HCEC 1CT (cell line): ENCODE measurements at regions not wholly inside any gene's neighbourhood (a gene's known extent, or its start where the extent isn't known, plus 50 kb on each side); places are given as distances from the start of the nearest gene placed in this dataset.

ENCODE experiments used
- DNase-seq: peaks from one replicate; pipeline ENCODE4 v3.0.0-alpha.2; 2017

DNA sequence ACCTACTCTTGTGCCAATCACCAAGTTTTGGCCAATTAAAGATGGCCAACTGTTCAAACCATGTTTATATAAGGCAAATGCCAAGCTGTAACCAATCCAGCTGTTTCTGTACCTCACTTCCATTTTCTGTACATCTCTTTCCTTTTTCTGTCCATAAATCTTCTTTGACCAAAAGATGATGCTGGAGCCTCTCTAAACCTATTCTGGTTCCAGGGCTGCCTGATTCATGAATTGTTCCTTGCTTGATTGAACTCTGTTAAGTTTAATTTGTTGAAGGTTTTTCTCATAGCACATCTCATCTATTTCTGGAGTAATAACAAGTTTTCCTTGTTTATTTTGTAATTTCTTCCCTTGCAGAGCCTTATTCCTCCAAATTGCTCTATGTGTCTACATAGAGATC is 115.3 kb upstream of the SMAD3 start:
- no peak for DNase-seq

DNA sequence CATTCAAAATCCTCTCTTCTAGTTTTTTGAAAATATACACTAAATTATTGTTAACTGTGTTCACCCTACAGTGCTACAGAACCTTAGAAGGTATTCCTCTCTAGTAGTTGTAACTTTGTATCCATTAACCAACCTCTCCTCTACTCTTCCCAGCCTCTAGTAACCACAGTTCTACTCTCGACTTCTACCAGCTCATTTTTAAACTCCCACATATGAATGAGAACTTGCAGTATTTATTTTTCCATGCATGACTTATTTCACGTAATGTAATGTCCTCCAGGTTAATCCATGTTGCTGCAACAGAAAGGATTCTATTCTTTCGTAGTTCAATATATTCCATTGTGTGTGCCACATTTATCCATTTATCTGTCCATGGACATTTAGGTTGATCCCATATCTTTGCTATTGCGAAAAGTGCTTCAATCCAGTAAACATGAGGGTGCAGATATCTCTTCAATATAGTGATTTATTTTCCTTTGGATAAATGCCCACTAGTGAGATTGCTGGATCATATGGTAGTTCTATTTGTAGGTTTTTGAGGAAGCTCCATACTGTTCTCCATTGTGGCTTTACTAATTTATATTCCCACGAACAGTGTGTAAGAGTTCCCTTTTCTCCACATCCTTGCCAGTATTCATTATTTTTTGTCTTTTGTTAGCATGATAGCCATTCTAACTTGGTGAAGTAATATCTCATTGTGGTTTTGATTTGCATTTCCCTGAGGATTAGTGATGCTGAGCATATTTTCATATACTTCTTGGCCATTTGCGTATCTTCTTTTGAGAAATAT is 113.7 kb upstream of the SMAD3 start:
- no peak for DNase-seq

DNA sequence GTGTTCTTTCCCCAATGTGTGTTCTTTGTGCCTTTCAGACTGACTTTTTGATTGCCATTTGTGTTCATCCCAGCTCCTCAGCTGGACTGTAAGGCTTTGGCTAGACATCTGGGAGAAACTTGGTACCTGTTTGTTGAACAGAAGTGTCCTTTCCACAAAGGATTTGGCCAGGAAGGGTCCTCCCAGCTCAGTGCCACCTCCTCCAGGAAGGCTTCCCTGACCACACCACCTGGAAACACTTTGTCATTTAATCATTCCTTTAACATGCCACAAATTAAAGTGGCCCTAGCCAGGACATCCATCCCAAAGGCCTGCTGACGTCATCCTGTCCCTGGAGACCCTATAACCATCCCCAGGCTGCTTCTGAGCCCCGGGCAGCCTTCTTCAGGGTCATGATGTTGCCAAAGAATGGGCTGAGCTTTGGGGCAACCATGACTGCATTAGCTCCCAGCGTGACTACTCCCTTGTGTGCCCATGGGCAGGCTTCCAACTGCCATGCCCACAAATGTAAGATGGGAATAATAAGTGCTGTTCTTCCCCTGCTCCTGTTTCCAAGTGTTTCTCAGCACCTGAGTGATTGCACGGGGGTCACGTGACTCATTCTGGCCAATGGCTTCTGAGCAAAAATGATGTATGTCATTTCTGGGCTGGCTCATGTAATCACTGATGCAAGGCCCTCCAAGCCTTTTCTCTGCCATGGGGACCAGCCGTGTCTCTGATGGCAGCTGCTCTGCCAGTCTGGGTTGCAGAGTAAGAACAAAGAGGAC is 112.5 kb upstream of the SMAD3 start:
- DNase-seq = no peak

DNA sequence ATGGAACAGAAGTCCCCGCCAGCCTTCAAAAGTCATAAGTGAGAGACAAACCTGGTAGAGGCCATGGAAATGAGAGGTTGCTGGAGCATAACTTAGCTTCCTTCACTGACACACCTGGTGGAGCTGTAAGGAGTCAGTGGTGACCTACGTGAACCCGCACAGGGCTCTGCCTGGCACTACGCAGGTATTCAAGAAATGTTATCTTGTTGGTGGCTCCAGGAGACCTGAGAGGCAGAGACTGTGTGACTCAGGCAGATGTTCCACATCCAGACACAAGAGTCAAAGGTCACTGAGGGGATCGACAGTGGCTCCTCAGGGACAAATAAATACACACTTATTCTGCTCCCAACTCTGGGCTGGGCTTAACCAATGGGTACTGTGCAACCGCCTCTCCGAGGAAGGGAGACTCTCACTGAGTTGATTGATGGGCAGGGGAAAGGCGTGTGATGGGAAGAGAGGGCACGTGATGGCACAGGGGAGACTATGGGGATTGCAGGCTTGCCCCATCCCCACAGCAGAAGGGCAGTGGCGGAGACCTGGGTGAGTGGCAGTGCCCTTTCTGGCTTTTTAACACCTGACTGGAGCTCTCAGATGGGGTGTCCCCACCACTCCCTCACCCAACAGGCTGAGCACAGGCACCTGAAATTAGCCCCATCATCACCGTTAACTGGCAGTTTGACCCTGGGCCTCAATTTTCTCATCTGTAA is 111.7 kb upstream of the SMAD3 start:
- no peak for DNase-seq

DNA sequence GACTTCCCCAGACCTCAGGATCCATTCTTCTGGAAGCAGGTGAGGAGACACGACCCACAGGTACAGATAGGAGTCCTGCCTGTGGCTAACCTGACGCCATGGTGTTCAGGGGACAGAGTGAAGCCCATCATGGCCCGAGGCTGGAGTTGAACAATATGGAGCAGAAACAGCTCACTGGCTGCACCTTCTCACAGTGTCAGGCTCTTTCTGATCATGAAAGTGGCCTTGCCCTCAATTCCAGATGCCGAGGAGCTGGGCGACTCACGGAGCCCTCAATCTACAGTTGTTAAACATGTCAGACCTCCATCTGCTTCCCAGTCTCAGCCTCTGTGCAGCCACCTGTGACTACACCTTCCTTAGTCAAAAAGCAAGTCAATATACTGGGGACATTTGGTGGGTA is 110.8 kb upstream of the SMAD3 start:
- DNase-seq = no peak

GRCh38 chr15:66955001-66955516 is 110.3 kb upstream of the SMAD3 start:
- DNase-seq = no peak

DNA sequence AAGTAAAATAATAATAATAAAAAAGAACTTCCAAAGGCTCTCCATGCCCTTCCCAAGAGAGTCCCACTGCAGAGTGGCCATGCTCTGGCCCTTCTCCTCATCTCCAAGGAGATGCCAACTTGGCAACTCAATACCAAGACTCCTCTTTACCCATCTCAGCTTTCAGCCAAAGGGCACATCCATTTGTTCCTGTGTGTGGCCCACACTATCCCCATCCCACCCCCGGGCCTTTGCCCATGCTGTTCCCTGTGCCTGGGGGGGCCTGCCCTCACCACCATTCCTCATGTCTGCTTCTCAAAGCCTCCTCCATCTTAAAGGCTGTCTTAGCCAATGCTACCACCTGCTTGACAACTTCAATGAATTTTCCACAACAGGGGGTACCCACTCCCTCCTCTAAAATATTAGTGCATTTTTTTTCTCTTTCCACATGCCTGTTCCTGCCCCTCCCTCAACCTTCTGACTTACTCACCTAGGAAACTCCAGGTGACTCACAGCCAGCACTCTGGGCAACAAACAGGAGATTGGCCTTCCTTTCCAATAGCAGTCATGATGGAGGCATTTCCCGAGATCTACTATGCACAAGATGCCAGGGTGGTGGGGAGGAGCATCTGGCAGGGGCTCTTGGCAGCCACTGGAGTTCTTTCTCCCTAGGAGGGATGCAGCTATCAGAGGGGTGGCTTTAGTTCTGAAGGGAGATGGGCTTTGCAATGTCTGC is 109.4 kb upstream of the SMAD3 start:
- peak; percentile 33 for DNase-seq

- DNase-seq = no peak
Observed at GRCh38 chr15:66956672-66957430, 108.6 kb upstream of the SMAD3 start.

GRCh38 chr15:66957431-66957720 is 108.0 kb upstream of the SMAD3 start:
- DNase-seq = no peak

- no peak for DNase-seq
Observed at GRCh38 chr15:66959066-66959465, 106.3 kb upstream of the SMAD3 start.

- DNase-seq = no peak
Observed at GRCh38 chr15:66959875-66960274, 105.5 kb upstream of the SMAD3 start.

- DNase-seq = no peak
Observed at GRCh38 chr15:66960519-66960918, 104.9 kb upstream of the SMAD3 start.

DNA sequence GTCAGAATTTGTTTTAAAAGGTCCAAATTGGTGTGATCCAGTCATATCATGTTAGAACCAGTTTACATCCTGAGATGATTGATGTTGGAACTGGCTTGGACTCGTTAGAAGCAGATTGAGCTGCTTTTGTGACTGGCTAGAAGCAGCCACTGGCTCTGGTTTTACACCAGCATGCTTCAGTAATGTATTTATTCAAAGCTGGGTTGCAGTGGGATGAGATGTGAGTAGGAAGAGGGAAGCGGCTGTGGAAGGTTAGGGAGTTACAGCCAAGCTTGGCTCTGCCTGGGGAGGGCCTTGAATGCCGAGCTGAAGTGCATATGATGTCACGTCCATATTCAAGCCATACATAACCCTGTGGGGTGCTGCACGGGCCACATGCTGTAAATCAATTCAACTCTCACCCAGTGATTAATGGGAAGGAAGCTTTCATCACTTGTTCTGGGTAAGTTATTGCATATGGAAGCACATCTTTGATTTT is 104.0 kb upstream of the SMAD3 start:
- no peak for DNase-seq

DNA sequence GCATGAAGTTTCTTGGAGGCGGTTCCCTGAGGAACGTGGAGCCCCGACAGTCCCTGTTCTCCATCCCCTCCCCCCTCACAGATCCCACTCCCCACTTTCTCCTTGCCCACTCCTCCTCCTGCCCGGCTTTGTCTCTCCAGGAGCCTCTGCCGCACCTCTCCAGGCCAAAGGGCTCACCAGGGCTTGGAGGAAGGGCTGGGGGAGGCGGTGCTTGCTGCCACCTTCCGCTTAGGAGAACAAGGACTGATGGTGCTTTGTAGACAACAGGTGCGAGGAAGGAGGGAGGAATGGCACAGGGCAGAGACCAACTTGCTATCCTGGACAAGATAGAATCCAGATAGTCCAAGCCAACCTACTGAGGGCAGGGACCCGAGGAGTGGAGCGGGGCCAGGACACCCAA is 103.5 kb upstream of the SMAD3 start:
- no peak for DNase-seq

DNA sequence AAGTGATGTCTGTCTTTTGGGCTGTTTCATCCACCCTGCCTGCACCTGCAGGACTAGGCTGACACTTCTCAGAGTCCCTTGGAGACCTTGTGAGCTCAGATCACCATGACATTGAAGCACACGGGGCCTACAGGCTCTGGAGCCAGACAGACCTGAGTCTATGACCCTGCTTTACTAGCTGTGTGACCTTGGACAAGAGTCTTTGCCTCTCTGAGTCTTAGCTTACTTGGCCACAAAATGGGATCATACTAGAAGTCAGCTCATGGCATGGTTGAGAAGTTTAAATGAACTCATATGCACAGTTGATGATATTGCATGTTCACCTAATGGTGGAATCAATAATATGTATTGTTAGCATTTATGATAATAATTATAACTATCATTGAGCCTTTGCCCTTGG is 102.9 kb upstream of the SMAD3 start:
- no peak for DNase-seq

DNA sequence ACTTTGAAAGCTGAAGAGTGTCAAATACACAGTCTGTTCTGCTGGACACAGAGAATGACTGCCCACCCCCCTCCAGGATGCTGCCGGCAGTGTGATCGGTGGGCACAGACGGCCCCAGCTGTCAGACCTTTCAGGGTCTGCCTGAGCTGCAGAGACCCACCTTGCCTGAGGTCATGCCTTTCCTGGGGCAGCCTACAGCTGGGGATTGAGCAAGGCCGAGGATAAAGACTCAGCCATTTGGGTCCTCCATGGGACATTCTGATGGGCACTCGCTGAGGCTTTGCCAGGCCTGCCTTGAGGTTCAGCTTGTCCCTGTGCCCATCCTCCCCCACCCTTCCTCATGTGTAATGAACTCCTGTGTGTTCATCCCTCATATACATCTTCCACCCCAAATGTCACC is 102.3 kb upstream of the SMAD3 start:
- DNase-seq = no peak

DNA sequence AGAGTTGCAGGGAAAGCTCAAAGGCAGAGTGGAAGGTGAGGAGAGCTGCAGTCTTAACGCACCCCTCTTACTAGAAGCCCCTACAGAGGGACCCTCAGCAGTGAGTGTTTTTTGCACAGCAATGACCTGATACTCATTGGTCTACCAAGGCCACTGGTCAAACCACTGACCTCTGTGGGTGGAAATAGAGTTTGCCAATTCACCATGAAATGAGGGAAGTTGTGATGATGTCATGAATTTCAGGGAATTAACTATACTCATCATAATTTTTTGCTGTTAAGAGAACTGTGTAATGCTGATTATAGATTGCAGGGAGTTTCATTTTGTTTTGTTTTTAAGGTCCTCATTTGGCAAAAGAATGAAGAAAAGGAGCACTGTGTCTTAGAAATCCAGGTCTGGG is 101.7 kb upstream of the SMAD3 start:
- no peak for DNase-seq

- DNase-seq = no peak
Observed at GRCh38 chr15:66964111-66964738, 101.2 kb upstream of the SMAD3 start.

DNA sequence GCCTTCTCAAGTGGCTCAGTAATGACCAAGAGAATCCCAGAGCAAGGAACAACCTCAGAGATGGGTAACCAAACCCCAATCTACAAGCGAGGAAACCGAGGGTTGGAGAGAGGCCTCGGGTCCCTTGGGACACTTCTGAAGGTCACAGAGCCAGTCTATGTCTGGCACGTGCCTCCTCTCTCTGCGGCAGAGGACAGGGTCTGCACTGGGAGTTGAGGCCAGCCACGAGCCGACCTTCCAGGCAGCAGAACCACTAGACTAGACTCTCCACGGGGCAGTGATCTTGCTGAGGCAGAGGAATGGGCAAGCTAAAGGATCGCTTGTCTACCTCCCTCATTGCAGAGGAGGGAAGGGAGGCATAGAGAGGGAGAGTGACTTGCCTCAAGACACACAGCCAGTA is 100.6 kb upstream of the SMAD3 start:
- no peak for DNase-seq

DNA sequence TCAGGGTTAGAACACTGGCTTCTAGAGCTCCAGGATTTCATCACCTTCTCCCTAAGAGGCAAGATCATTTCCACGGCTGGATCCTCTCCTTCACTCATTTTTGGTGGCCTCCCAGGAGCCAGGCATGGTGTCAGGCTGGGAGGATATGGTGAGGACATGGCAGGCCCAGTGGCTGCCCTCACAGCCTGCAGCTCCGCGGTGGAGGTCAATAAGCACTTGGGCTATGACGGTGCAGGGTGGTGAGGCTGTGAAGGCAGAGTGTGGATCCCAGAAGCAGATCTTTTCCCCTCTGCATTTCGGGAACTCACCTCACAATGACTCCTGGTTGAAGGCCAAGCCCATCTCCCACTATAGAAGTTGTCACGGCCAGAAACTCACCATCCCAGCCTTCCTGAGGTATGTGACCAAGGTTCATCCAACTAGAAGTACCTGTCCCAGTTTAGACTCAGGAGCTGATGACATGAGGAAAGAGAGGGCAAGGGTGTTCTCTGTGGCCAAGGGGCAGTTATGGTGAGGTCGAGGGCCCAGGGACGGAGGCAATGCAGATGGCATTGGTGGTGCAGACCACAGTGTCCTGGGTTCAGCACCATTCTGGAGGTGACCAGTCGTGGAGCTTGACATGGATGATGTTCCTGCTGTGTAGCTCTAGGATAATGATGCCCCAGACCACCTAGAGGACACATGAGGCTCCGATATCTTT is 100.1 kb upstream of the SMAD3 start:
- no peak for DNase-seq

DNA sequence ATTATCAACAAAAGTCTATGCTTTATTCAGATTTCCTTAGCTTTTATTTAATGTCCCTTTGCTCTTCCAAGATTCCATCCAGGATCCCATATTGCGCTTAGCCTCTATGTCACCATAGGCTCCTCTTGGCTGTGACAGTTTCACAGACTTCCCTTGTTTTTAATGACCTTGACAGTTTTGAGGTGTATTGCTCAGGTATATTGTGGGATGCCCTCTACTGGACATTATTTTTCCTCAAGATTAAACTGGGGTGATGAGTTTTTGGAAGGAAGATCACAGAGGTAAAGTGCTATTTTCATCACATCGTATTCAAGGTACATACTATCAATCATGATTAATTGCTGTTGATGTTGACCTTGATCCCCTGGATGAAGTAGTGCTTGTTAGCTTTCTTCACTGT is 99.1 kb upstream of the SMAD3 start:
- DNase-seq = no peak
